Transverse colon (tissue), 4 donors: ENCODE measurements at regions not wholly inside any gene's neighbourhood (a gene's known extent, or its start where the extent isn't known, plus 50 kb on each side); places are given as distances from the start of the nearest gene placed in this dataset.

Experiments
- EP300 ChIP-seq: sonication (generic); formaldehyde crosslinking; IDR thresholded peaks from one replicate; pipeline ENCODE4 v1.6.1; 2017; ENCODE audit warnings: antibody characterized with exemption, low read depth
- POLR2A ChIP-seq: fragments of 450-650 bp; IDR thresholded peaks from one replicate; pipeline ENCODE4 v1.6.1; 2016; ENCODE audit warnings: antibody characterized with exemption, mild to moderate bottlenecking, moderate library complexity
- POLR2AphosphoS5 ChIP-seq, 3 donors: sonication (generic); formaldehyde crosslinking; IDR thresholded peaks; one replicate each; pipeline ENCODE4 v1.6.1; 2016; ENCODE audit warnings: antibody characterized with exemption in 3 of 3
- TF ChIP-seq, protein P1 (sequence below), 5 experiments: fragments of 200-600 bp in 3 of 5; fragments of 450-650 bp in 2 of 5; sonication (generic) in 3 of 5; IDR thresholded peaks; 1 replicate in 2 of 5; 2 replicates in 3 of 5; pipeline ENCODE4 v1.5.1; 2016 to 2017; ENCODE audit warnings: antibody characterized with exemption in 5 of 5, inconsistent platforms in 3 of 5, mild to moderate bottlenecking in 2 of 5, moderate library complexity in 1 of 5

DNA sequence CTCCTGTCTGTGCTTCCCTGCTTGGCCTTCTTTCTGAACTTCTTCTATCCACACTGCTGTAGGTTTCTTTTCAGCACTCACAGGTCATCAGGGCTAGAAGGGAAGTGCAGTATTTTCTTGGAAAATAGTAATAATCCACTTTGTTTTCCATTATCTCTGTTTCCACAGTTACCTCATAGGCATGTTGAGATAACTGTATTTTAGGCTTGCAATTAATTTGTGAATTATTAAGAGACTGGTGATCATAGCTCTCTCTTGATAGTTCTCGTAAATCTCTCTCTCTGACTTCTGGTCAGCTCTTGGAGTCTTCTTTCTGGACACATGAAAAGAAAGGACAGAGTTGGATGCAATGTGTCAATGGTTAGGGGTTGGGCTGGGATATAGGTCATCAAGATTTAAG, 243.6 kb upstream of the IGFBP3 start:
- TF ChIP-seq, protein P1, sequence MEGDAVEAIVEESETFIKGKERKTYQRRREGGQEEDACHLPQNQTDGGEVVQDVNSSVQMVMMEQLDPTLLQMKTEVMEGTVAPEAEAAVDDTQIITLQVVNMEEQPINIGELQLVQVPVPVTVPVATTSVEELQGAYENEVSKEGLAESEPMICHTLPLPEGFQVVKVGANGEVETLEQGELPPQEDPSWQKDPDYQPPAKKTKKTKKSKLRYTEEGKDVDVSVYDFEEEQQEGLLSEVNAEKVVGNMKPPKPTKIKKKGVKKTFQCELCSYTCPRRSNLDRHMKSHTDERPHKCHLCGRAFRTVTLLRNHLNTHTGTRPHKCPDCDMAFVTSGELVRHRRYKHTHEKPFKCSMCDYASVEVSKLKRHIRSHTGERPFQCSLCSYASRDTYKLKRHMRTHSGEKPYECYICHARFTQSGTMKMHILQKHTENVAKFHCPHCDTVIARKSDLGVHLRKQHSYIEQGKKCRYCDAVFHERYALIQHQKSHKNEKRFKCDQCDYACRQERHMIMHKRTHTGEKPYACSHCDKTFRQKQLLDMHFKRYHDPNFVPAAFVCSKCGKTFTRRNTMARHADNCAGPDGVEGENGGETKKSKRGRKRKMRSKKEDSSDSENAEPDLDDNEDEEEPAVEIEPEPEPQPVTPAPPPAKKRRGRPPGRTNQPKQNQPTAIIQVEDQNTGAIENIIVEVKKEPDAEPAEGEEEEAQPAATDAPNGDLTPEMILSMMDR (IDR thresholded peaks at IDR 0.05): no peak
- TF ChIP-seq POLR2A (no peak), POLR2AphosphoS5 (IDR thresholded peaks at IDR 0.05) (no peak), EP300 (no peak)
